ENCODE measurements at regions not wholly inside any gene's neighbourhood (a gene's known extent, or its start where the extent isn't known, plus 50 kb on each side); places are given as distances from the start of the nearest gene placed in this dataset.
"Not testable (repeated sequence)": the region's sequence is repeated elsewhere in the genome, so short reads cannot be mapped to it uniquely, and the experiment has no call there.

DNA sequence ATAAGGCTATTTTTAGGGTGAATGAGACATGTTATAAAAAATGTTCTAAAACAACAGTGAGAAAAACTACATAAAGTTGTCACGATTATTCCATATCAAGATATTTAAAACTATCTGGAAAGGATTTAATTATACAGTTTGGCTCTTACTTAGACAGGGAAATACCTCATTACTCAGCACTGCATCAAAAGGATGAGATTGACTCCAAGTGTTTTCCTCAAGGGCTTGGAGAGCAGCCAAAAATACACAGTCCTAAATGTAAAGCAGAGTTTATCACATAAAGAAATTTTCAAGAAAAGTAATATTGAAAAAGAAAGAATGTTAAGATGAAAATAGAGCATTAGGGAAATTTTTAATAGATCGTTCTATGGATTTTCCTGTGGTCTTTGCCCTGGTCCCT, 285.5 kb upstream of the NETO1 start:
- no peak for DNase-seq

DNA sequence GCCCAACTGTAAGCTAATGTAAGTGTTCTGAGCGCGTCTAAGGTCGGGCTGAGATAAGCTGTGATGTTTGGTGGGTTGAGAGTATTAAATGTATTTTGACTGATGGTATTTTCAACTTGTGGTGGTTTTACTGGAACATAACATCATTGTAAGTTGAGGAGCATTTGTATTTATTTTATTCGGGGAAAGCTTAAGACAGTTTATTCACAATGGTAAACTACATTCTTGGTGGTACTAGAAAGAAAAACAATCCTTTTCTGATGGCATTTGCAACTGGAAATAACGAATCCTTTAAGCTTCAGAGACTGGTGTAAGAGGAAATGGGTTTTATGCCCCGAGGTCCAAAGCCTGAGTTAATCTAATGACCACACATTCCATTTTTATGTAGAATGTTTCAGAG, 283.3 kb upstream of the NETO1 start:
- no peak for DNase-seq

DNA sequence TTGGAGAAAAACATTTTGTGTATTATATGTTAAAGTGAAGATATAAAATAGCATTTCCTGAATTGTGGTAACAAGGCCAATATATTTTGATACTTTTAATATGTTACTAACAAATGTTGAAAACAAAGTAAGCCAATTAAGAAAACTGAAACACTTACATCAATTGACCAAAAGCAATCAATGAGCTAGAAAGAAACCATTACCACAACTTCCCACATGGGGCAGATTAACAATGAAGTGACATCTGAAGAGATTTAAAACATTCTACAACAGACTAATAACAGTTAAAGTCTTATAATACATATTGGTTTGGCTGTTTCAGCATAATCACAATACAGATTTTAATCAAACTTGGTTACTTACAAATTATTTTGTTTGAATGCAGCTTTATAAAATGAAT, 282.4 kb upstream of the NETO1 start:
- no peak for DNase-seq

DNA sequence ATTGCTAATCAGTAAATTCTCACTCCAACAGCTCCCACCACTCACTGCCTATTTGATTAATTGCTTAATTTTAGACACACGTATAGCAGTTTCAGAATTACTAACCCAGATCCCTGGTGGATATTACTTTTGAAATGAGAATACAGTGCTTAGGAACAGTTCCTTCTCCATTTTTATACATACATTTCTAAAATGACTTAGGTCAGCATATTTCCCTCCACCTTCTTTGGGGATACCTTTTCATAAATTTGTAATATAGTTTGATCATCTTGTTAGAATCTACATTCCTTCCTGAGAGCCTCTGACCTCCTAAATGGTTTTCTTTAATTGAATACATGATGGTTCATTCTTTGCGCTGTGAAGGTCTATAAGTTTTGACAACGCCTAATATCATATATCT, 279.8 kb upstream of the NETO1 start:
- no peak for DNase-seq

DNA sequence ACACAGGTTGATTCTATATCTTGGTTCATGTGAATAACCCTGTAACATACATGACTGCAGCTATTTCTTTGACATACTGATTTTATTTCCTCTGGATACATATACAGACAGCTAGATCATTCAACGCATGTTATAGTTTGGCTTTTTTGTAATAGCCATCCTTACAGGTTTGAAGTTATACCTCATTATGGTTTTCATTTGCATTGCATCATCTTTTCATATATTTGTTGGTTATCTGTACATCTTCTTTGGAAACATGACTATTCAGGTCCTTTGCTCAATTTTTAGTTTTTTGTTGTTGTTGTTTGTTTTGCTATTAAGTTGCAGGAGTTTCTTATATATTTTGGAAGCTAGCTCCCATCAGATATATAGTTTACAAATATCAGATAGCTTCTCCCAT, 276.2 kb upstream of the NETO1 start:
- no peak for DNase-seq

DNA sequence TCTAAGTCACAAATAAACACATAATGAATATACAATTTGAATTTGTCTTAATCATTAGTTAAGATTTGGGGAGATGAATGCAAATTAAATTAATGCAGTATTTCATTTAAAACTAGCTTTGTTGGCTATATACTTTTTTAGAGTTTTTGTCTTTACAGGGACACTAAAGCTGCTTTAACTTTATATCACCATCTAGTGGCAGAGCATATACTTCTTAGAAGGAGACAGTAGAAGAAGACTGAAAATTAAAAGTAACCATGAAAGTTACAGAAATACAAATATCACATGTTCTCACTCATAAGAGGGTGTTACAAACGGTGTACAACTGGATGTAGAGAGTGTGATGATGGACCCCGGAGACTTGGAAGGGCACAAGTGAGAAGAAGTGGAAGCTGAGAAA, 268.3 kb upstream of the NETO1 start:
- no peak for DNase-seq

DNA sequence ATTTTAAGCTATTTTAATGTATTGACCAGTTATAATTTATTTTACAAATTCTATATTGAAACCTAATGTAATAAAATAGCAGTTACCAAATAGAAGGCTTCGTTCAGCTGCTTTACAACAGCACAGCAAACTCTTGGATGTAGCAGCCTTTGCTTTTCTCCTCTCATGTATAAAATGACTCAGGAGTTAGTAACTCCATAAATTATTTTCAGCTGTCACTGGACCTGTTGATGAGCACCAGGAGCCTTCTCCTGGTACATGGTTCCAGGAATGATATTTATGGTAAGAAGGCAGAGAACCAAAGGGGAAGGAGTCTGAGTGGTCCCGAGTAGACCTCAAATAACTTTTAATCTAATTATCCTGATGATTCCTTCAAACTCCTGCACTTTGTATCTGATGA, 256.4 kb upstream of the NETO1 start:
- no peak for DNase-seq

DNA sequence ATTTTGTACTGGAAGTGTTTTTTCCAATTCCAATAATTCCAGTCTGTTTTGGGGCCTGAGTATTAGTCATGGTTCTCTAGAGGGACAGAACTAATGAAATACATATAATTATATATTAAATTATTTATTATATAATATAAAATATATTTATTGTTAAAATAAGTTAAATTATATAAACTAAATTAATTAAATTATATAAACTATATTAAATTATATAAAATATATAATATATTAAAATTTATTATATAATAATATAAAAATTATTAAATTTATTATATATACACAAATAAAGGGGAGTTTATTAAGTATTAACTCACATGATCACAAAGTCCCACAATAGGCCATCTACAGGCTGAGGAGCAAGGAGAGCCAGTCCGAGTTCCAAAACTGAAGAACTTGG, 253.4 kb upstream of the NETO1 start:
- no peak for DNase-seq

DNA sequence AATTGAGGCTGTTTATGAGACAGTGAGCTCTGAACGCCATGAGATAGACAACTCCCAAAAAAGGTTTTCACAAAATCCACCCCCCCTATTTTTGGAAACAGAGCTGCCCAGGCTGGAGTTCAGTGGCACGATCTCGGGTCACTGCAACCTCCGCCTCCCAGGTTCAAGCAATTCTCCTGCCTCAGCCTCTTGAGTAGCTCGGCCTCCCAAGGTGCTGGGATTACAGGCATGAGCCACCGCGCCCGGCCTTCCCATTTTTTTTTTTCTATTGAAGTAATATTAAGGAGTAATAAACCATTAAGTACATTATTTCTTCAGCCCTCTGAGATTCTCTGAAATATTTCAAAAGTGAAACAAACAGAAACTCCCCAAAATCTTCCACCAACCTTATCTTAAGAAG, 252.8 kb upstream of the NETO1 start:
- DNase-seq = no peak

DNA sequence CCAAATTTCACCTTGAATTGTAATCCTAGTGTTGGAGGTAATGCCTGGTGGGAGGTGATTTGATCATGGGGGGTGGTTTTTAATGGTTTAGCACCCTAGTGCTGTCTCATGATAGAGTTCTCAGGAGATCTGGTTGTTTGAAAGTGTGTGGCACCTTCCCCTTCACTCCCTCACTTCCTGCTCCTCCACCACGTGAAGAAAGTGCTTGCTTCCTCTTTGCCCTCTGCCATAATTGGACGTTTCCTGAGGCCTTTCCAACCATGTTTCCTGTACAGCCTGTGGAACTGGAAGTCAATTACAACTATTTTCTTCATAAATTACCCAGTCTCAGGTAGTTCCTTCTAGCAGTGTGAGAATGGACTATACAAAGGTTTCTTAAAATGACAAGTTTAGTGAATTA, 251.8 kb upstream of the NETO1 start:
- no peak for DNase-seq

DNA sequence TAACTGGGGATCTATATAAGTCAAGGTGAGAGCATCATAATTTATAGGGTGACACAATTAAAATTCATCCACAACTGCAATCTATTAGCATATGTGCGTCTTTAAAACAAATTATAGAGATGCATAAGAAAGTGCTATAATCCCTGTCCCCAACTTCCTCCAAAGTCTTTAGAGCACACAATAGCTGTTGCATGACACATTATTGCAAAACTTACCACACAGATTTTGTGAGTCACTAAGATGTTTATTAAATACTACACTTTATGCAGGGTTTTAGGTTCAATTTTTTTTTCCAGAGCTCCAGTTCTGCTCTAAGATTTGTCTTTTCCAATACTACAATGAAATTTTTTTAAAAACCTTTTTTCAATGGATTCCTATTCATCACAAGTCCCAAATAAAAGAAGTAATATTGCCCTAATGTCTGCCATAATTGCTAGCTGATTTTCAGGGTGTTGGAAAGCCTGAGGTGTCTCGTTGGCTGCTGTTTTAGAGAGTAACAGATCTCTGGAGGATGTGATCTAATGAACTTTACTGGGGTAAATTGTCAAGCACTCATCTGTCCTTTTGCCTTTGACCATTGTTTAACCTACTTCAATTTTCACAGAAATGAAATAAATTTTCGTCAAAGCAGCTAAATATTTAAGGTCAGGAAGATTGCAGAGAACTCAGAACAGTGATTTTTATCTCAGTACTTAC, 250.5 kb upstream of the NETO1 start:
- DNase-seq = no peak

DNA sequence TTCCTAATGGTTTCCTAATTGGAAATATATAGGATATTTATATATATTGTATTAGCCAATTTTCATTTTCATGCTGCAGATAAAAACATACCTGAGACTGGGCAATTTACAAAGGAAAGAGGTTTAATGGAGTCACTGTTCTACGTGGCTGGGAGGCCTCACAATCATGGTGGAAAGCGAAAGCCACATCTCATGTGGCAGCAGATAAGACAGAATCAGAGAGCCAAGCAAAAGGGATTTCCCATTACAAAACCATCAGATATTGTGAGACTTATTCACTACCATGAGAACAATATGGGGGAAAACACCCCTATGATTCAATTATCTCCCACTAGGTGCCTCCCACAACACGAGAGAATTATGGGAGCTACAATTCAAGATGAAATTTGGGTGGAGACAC, 242.5 kb upstream of the NETO1 start:
- DNase-seq = no peak

DNA sequence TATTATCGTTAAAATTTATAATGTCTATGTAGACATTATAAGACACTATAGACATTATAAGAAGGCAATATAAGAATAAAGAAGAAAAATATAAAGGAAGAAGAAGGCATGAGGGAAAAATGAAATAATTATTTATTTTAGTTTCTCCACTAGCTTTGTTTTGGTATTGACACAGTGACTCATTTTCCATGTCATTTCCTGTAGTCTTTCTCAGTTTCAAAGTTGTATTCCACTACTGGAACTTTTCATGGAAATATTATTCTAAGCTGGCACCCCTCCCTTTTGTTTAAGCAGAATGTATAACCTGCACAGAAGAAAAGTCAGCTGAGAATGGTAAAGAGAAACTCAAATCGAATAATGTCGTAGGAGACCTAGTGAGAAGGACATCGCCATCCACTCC, 234.2 kb upstream of the NETO1 start:
- no peak for DNase-seq

DNA sequence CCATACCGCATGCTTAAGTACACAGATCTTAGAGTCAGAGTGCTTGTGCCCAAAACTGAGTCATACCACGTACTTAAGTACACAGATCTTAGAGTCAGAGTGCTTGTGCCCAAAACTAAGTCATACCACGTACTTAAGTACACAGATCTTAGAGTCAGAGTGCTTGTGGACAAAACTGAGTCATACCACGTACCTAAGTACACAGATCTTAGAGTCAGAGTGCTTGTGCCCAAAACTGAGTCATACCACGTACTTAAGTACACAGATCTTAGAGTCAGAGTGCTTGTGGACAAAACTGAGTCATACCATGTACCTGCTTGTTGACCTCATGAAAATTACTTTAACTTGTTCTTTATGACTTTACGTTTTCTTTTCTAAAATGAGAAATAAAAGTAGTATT, 233.7 kb upstream of the NETO1 start:
- not testable (repeated sequence) for DNase-seq

DNA sequence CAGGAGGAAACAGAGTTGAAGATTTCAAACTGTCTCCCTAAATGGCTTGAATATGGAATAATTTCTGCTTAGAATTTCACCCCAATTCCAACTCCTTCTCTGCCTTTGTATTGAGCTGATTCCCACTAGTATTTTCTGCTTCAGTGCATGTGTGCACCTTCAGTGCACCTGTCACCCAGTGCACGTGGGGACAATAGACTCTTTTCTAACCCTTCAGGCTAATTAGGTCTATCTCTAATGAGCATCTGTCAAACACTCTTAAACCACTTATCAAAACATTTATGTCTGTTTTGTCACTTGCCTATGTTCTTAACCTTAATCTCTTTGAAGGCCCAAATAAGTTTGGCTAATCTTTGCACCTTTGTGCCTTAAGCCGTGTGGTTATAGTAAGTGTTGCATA, 232.0 kb upstream of the NETO1 start:
- DNase-seq = peak; percentile 1

DNA sequence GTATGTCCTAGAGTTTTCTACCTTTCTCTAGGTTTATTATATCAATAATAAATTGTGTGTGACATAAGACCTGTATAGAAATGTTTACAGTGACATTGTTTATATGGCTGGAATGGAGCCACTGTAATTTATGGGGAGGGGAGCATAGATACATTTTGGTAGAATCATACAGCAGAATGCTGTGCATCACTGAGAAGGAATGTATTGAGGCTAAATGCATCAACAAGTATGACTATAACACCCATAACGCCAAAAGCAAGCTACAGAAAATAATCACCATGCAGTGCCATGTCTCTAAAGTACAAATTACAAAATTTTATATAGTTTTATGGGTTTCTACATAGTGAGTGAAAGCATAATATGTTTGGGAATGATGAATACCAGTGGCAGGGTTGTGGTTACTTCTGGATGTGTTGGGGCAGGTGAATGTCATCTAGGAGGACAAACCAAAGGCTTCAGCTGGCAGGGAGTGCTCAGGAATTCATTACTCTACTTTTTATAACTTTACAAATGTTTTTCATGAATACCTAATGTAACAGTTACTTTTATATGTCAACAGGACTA, 226.0 kb upstream of the NETO1 start:
- no peak for DNase-seq

DNA sequence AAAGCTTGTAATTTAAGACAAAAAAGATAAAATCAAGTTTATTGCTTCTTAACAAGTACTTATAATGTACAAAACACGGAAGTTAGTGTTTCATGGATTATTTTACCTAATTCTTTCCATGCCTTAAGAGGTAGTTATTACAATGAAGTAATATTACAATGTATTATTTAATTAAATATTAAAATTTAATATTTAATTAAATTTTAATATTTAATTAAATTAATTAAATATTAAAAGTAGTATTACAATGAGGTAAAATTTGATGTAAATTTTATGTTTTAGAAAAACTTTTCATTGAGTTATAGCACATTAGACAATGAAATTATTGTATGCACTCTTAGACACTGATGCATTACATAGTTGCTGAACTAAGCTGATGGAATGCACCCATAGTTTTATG, 220.7 kb upstream of the NETO1 start:
- DNase-seq = no peak

DNA sequence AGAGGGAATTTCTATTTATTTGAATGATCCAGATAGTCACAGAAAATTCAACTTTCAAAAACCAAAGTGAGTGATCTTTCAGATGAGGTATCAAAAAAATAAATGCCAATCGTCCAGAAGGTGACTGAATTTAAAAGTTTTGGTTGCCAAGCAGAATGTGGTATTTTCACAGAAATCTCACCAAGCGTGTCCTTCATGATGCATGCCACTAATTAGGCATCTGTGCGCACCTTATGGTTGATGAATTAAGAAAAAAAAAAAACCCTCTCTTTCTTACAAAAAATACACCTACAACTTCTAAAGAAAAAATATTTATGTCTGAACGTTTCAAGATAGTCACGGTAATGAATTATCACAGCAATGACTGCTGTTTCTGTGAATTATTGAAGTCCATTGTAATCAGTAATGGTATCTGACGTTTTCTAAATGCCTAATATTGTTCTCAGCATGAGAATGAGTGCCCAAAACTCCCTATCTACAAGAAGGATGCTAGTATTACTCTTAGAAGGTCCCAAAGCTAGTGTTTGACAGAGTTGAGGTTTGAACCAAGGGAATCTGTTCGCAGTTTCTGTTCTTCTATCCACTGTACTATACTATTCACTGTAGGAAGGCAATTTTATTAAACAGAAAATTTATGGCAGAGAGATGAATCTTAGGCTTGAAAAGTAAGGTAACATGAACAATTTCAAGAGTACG, 219.6 kb upstream of the NETO1 start:
- DNase-seq = no peak

DNA sequence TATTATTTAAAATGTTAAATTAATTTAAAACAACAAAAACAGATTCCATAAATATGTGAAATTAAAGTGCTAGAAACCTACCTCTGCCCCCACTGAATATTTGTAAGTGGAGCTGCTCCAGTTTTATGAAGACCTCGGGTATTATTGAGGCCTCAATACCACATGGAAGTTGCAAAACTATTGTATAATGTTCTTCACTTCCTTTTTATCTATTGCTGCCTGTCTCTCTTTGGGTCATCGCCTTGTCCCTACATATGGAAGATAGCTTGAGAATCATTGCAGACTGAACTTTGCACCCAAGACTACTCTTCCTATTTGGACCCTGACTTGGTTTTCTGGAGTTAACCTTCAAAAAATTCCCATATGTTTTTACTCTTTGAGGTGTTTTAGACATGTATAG, 212.1 kb upstream of the NETO1 start:
- DNase-seq = no peak

DNA sequence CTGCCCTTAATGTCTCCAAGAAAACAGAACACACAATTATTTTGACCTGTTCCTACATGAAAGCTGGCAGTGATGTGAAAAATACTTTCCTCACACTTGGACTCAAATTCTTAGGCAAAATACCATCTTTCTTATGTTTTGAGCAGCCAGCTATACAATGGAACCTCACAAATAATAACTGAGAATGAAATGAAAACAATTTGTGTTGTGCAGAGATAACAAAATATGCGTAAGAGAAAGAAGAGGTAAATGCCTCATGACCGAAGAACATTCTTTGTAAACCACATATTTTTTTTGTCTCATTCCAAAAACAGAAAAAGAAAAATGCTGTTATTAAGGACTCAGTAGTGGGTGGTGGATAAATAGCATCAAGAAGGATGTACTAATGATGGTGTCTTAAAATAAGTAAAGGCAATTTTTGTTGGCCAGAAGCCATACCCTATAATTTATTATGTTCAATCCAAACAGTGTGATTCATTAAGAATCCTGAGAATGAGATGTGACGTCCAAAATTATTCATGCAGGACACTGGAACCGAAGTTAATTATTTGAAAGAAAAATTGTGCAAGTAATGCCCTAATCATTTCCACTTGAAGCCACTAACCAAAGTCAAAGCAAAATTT, 193.0 kb upstream of the NETO1 start:
- no peak for DNase-seq

DNA sequence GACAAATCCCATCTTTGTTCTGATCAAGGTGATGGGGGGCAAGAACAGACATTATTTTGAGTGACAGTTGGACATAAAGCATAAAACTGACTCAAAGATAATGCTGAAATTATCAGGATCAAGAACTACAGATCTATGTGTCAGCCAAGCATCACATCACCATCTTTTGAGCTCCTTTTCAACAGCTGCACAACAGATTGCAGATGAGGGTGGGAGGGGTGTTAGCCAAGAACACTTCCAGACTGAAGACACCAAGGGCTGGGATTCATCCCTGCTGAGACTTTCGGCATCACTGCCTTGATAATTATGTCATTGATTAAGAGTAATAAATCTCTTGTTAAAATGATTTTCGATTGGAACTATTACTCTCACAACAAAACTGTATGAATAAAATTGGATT, 191.5 kb upstream of the NETO1 start:
- peak; percentile 2 for DNase-seq

DNA sequence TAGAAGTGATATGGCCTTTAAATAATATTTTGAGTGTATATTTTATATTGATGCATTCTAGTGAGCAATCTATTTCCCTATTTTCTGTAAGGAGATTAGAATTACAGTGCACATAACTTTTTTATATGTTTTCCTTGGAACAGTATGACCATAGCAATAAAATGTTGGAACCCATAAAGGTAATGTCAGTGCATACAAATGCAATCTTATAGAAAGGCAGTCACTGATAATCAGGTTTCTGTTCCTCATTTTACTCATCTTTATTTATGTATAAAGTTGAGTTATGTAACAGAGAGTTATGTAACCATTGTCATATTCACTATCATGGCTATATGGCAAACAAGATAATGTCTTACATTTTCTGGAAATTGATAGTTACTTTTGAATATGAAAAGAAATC, 179.9 kb upstream of the NETO1 start:
- no peak for DNase-seq

DNA sequence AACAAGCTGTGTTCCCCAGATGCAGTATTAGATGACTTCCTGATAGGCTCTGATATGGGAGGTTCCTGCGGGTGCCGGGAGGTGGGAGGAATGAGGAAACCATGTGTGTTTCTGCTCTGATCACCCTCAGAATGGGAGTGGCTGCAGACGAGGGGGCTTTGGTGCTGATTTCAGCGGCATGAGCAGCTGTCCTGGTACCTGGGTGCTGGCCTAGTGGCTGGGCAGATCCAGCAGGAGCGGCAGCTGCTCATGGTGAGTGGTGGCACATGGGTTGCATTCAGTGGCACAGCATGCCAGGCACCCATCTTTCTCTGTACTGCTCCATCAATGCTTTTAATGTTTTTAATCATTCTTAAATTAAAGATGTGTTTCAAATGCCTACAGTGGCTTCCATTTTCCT, 177.2 kb upstream of the NETO1 start:
- no peak for DNase-seq

DNA sequence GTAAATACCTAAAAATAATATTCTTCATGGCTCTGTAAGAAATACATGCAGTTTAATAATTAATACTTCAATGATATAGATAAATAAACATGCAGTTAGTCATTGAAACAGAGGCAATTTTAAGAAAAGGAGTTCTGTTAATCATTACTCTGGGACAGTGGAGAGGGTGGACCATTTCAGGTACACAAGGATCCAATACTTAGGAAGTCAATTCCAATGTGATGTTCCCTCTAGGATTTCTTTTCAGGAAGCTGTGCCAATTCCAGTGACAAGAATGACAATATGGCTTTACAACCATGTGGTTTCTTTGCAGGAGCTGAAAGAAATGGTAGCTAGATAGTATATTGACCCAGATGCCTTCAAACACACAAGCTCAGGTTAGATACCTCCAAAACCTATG, 175.8 kb upstream of the NETO1 start:
- peak; percentile 39 for DNase-seq

Data from NCI-H2171 (cell line).